ENCODE measurements at regions not wholly inside any gene's neighbourhood (a gene's known extent, or its start where the extent isn't known, plus 50 kb on each side); places are given as distances from the start of the nearest gene placed in this dataset.

DNA sequence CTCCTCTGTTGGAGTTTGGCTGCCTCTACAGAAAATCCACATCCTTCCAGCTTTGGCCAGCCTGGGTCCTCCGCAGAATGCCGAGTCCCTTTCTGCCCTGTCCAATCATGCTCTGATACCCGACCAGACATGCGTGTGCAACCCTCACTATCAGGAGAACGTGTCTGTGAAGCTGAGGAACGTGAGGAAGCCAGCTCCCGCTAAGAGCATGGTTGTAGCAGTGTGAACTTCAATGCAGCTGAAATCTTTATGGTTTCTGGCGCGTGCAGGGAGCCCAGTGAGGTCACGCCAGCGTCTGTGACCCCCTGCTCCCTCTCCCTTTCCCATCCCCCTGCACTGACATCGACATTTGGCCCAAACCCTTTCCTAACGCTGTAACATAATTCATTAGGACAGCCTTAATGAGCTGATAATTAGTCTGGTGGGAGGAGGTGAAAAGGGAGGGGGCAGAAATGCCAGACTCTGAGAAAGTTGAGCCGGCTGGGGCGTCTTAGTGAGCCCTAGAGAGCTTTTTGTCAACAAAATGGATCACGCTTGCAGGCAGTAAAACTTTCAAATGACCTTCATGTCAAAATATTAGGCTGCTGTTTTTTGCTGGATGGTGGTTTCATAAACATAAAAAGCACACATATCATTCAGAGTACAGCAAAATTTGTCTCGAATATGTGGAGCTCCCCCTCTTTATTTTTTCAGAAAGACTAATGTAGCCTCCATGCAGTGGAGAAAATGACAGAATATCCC, 423.3 kb downstream of the QKI start:
- peaks cover 5% of the 10 kb centered on the region for H3K9me3 Mint-ChIP-seq (ENCODE audit: unreplicated experiment)
- Histone ChIP-seq H3K36me3 (ENCODE audit: insufficient read depth, low read length) (no peaks in the 10 kb centered on the region), H3K4me3 (ENCODE audit: insufficient read depth, low read depth, low read length) (peak overlapping the region; percentile 12), H3K79me2 (ENCODE audit: insufficient read depth, low read length) (no peaks in the 10 kb centered on the region), H3K4me2 (ENCODE audit: low read length) (peak overlapping the region; percentile 80), H3K27me3 (ENCODE audit: insufficient read depth, low read length) (no peaks in the 10 kb centered on the region), H3K27ac (ENCODE audit: low read depth, low read length) (no peak overlapping the region), H4K20me1 (ENCODE audit: insufficient read depth, low read length) (no peaks in the 10 kb centered on the region), H3K4me1 (ENCODE audit: insufficient read depth, low read length) (peaks cover 10% of the 10 kb centered on the region), H2AFZ (ENCODE audit: low read depth, low read length) (peak overlapping the region; percentile 84), H3K9me3 (ENCODE audit: insufficient read depth, low read depth, low read length) (no peaks in the 10 kb centered on the region), H3K9ac (ENCODE audit: low read length) (peak overlapping the region; percentile 39)
- no peaks in the 10 kb centered on the region for H3K27me3 Mint-ChIP-seq (ENCODE audit: low read depth, unreplicated experiment)
- H3K4me1 Mint-ChIP-seq (ENCODE audit: low read depth, unreplicated experiment): no peaks in the 10 kb centered on the region
- H3K36me3 Mint-ChIP-seq (ENCODE audit: low read depth, unreplicated experiment): peaks cover 2% of the 10 kb centered on the region
- no peak overlapping the region for H3K27ac Mint-ChIP-seq (ENCODE audit: unreplicated experiment)
- FAIRE-seq (no peak), DNase-seq (ENCODE audit: low read depth) (peak; percentile 47)
- no peak overlapping the region for H3K4me3 Mint-ChIP-seq (ENCODE audit: unreplicated experiment)
- TF ChIP-seq, protein P1, sequence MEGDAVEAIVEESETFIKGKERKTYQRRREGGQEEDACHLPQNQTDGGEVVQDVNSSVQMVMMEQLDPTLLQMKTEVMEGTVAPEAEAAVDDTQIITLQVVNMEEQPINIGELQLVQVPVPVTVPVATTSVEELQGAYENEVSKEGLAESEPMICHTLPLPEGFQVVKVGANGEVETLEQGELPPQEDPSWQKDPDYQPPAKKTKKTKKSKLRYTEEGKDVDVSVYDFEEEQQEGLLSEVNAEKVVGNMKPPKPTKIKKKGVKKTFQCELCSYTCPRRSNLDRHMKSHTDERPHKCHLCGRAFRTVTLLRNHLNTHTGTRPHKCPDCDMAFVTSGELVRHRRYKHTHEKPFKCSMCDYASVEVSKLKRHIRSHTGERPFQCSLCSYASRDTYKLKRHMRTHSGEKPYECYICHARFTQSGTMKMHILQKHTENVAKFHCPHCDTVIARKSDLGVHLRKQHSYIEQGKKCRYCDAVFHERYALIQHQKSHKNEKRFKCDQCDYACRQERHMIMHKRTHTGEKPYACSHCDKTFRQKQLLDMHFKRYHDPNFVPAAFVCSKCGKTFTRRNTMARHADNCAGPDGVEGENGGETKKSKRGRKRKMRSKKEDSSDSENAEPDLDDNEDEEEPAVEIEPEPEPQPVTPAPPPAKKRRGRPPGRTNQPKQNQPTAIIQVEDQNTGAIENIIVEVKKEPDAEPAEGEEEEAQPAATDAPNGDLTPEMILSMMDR (IDR thresholded peaks at IDR 0.05; ENCODE audit: insufficient read depth, low read depth, low read length): no peak
- TF ChIP-seq EZH2 (IDR thresholded peaks at IDR 0.05; ENCODE audit: insufficient read depth, low read length): no peak

DNA sequence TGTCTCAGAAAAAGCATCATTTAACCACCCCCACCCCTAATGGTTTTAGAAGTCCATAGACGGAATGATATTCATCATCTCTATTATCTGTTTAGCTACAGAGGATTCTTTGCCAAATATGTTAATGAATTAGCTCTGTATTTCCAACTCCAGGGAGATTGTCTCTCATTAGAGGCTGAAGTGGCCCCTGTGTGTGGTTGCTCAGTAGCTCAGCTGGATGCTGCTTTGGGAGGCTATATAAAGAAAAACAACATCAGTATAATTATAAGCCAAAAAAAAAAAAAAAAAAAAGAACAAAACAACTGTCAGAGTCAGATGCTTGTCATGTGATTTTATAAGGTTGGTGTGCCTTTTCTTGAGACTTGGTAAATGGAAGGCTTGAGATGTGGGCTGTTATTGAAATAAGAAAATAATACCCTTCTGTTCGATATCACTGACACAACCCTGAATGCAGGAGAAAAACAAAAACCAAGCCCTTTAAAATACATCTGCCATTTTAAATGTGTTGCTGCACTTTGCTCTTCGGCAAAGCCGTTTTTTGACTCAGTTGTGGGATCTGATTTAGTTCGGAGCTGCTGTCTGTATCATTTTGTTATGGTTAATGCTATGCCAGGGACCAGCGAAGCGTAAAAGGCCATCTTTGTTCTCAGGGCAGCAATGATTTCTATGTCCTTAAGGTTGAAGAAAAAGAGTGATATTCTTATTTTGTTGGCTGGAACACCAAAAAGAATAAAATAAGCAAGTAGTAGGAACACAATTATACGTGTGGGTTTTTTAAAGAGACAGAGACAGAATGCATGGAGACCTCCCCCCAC, 422.6 kb downstream of the QKI start:
- Histone ChIP-seq H3K4me3 (ENCODE audit: insufficient read depth, low read depth, low read length) (peak overlapping the region; percentile 12), H3K27ac (ENCODE audit: low read depth, low read length) (no peak overlapping the region)
- peaks cover under 1% of the 10 kb centered on the region for H3K36me3 Mint-ChIP-seq (ENCODE audit: low read depth, unreplicated experiment)

More for the DNA sequence above, 422.6 kb downstream of the QKI start:
- Histone ChIP-seq H3K36me3 (ENCODE audit: insufficient read depth, low read length) (no peaks in the 10 kb centered on the region), H3K79me2 (ENCODE audit: insufficient read depth, low read length) (no peaks in the 10 kb centered on the region), H3K4me2 (ENCODE audit: low read length) (peak overlapping the region; percentile 80), H3K9ac (ENCODE audit: low read length) (no peak overlapping the region), H3K9me3 (ENCODE audit: insufficient read depth, low read depth, low read length) (no peaks in the 10 kb centered on the region), H2AFZ (ENCODE audit: low read depth, low read length) (peak overlapping the region; percentile 84), H3K4me1 (ENCODE audit: insufficient read depth, low read length) (peaks cover 10% of the 10 kb centered on the region), H3K27me3 (ENCODE audit: insufficient read depth, low read length) (no peaks in the 10 kb centered on the region), H4K20me1 (ENCODE audit: insufficient read depth, low read length) (no peaks in the 10 kb centered on the region)
- H3K27me3 Mint-ChIP-seq (ENCODE audit: low read depth, unreplicated experiment): no peaks in the 10 kb centered on the region
- no peak overlapping the region for H3K27ac Mint-ChIP-seq (ENCODE audit: unreplicated experiment)
- H3K9me3 Mint-ChIP-seq (ENCODE audit: unreplicated experiment): peaks cover 5% of the 10 kb centered on the region
- H3K4me1 Mint-ChIP-seq (ENCODE audit: low read depth, unreplicated experiment): no peaks in the 10 kb centered on the region
- TF ChIP-seq, protein P1 (IDR thresholded peaks at IDR 0.05; ENCODE audit: insufficient read depth, low read depth, low read length): no peak
- TF ChIP-seq EZH2 (IDR thresholded peaks at IDR 0.05; ENCODE audit: insufficient read depth, low read length): no peak
- no peak for FAIRE-seq
- no peak overlapping the region for H3K4me3 Mint-ChIP-seq (ENCODE audit: unreplicated experiment)
- DNase-seq (ENCODE audit: low read depth): no peak
